LNCaP clone FGC (cell line): ENCODE measurements at regions not wholly inside any gene's neighbourhood (a gene's known extent, or its start where the extent isn't known, plus 50 kb on each side); places are given as distances from the start of the nearest gene placed in this dataset.

Experiments used
- DNase-seq: peaks from one replicate; pipeline ENCODE4 v3.0.0-alpha.2; 2011; ENCODE audit warnings: low read depth
- H3K4me3 ChIP-seq: 2 replicates; pipeline ENCODE4 v1.5.1; 2011; ENCODE audit warnings: mild to moderate bottlenecking, low read depth, low read length, control low read depth
- CTCF ChIP-seq: IDR thresholded peaks from 2 replicates; pipeline ENCODE4 v1.5.1; 2012; ENCODE audit warnings: mild to moderate bottlenecking; ENCODE audit not compliant: control insufficient read depth, insufficient read depth; ENCODE audit errors: extremely low read depth

GRCh38 chr4:152074573-152074972 is 313.8 kb upstream of the GATB start:
- no peak overlapping the region for H3K4me3 ChIP-seq
- TF ChIP-seq CTCF, result no peak
- no peak for DNase-seq

GRCh38 chr4:152074088-152074437 is 313.3 kb upstream of the GATB start:
- no peak for TF ChIP-seq CTCF
- no peak for DNase-seq
- H3K4me3 ChIP-seq, result no peak overlapping the region

GRCh38 chr4:152073351-152074087 is 312.7 kb upstream of the GATB start:
- no peak for DNase-seq
- no peak for TF ChIP-seq CTCF
- H3K4me3 ChIP-seq, result no peak overlapping the region

GRCh38 chr4:152072906-152073305 is 312.1 kb upstream of the GATB start:
- TF ChIP-seq CTCF, result no peak
- H3K4me3 ChIP-seq, result no peak overlapping the region
- DNase-seq, result no peak

GRCh38 chr4:152072001-152072485 is 311.2 kb upstream of the GATB start:
- TF ChIP-seq CTCF, result no peak
- no peak for DNase-seq
- H3K4me3 ChIP-seq, result no peak overlapping the region

GRCh38 chr4:152070854-152071253 is 310.0 kb upstream of the GATB start:
- TF ChIP-seq CTCF, result no peak
- H3K4me3 ChIP-seq, result no peak overlapping the region
- DNase-seq, result no peak

- no peak for TF ChIP-seq CTCF
- no peak overlapping the region for H3K4me3 ChIP-seq
- no peak for DNase-seq
Observed at GRCh38 chr4:152068866-152069265, 308.1 kb upstream of the GATB start.
